Stomach (tissue), 8 donors: ENCODE measurements at regions not wholly inside any gene's neighbourhood (a gene's known extent, or its start where the extent isn't known, plus 50 kb on each side); places are given as distances from the start of the nearest gene placed in this dataset.

Experiments
- DNase-seq, 2 donors: peaks; one replicate each; pipeline versions ENCODE4 v3.0.0 to v3.0.0-alpha.2; 2013 to 2019
- H3K27ac ChIP-seq, 5 donors: fragments of 200-600 bp in 4 of 5; sonication (generic) in 4 of 5; one replicate each; pipeline ENCODE4 v1.5.1; 2013 to 2019; ENCODE audit warnings: mild to moderate bottlenecking in 1 of 5, moderate library complexity in 1 of 5
- H3K27me3 ChIP-seq, 3 donors: fragments of 200-600 bp; sonication (generic); one replicate each; pipeline ENCODE4 v1.5.1; 2017 to 2019; ENCODE audit warnings: mixed run types in 1 of 3
- H3K36me3 ChIP-seq, 4 donors: fragments of 200-600 bp; sonication (generic); 1 replicate in 3 of 4; 2 replicates in 1 of 4; pipeline ENCODE4 v1.5.1; 2016 to 2019
- H3K4me1 ChIP-seq, 4 donors: fragments of 200-600 bp; sonication (generic); one replicate each; pipeline ENCODE4 v1.5.1; 2016 to 2019
- H3K4me3 ChIP-seq, 4 donors: fragments of 200-600 bp; sonication (generic) in 3 of 4; one replicate each; pipeline ENCODE4 v1.5.1; 2016 to 2019; ENCODE audit warnings: mild to moderate bottlenecking in 1 of 4
- H3K9me3 ChIP-seq, 4 donors: fragments of 200-600 bp; sonication (generic); one replicate each; pipeline ENCODE4 v1.5.1; 2016 to 2019
- EP300 ChIP-seq: sonication (generic); formaldehyde crosslinking; IDR thresholded peaks from one replicate; pipeline ENCODE4 v1.6.1; 2017; ENCODE audit warnings: antibody characterized with exemption
- POLR2A ChIP-seq, 4 donors: fragments of 450-650 bp; IDR thresholded peaks; one replicate each; pipeline ENCODE4 v1.6.1; 2016; ENCODE audit warnings: antibody characterized with exemption in 4 of 4, control low read depth in 2 of 4, mild to moderate bottlenecking in 1 of 4, moderate library complexity in 1 of 4
- POLR2AphosphoS5 ChIP-seq, 3 donors: sonication (generic); formaldehyde crosslinking; IDR thresholded peaks; one replicate each; pipeline ENCODE4 v1.6.1; 2016; ENCODE audit warnings: antibody characterized with exemption in 3 of 3
- WGBS, 5 donors: extraction: QIAGEN DNeasy Blood & Tissue Kit in 3 of 5; methylation state at CpG; one replicate each; pipeline versions ENCODE4 v1.1.5 to v1.1.7; 2013 to 2018; 5-methylcytosine and 5-hydroxymethylcytosine counted together
- intact Hi-C: fragments of 100-400 bp; cut with DNase I; formaldehyde crosslinking; loops from one replicate; pipeline ENCODE4 v1.15.1; 2023; ENCODE audit warnings: low total_unique reads
- TF ChIP-seq, protein P1 (sequence below), 7 experiments: fragments of 450-650 bp in 4 of 7; fragments of 200-600 bp in 3 of 7; sonication (generic) in 3 of 7; IDR thresholded peaks; one replicate each; pipeline ENCODE4 v1.5.1; 2016 to 2019; ENCODE audit warnings: antibody characterized with exemption in 7 of 7, control low read depth in 2 of 7, mild to moderate bottlenecking in 1 of 7
- donor health status: healthy with polysubstance abuse.
- donor health status: Bipolar disorder and iron deficiency.
- donor health status: healthy.

DNA sequence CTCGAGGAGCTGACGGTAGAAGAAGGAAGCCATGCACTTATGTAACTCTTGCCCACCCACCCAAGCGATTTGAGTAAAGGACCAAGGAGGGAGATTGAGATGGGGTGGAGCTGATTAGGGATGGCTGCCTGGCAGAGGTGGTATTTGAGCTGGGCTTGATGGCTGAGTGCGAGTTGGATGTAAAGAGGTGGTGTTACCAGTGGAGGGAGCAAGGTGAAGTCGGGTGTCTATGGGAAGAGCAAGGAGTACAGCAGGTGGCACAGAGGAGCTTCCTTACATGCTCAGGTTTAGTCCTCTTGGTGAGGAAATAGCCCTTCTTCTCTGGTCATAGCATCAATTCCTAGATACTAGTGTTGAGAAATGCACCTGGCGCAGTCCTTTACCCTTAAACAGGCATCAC lies 294.2 kb upstream of the SKOR2 start:
- WGBS, 5 donors: 56 to 65% (median 62%) methylated on average over 6 of the region's 6 CpGs
- no peak for DNase-seq

DNA sequence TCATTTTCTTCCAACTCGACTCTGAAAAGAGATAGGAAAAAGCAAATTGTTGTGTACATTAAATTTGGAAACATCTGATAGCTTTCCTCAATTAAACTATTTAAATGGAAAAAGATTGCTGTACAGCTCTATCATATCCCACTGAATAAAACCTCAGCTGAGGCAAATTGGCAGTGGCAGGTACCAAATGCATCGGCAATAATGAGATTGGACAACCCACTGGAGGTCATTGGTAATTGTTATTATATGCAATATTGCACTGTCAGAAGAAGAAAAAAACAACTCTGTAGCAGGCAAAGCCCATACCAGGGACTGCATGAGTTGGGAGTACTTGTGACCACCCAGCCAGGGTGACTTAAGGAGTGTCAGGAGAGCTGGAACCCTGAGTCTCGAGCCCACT lies 291.6 kb upstream of the SKOR2 start:
- Histone ChIP-seq H3K36me3 (no peaks in the 10 kb centered on the region), H3K4me1 (no peaks in the 10 kb centered on the region), H3K9me3 (no peaks in the 10 kb centered on the region), H3K4me3 (no peak overlapping the region), H3K27me3 (no peaks in the 10 kb centered on the region), H3K27ac (no peak overlapping the region)
- DNase-seq: no peak
- WGBS, 5 donors: 74 to 82% (median 78%) methylated on average over 3 of the region's 3 CpGs
- TF ChIP-seq, protein P1, sequence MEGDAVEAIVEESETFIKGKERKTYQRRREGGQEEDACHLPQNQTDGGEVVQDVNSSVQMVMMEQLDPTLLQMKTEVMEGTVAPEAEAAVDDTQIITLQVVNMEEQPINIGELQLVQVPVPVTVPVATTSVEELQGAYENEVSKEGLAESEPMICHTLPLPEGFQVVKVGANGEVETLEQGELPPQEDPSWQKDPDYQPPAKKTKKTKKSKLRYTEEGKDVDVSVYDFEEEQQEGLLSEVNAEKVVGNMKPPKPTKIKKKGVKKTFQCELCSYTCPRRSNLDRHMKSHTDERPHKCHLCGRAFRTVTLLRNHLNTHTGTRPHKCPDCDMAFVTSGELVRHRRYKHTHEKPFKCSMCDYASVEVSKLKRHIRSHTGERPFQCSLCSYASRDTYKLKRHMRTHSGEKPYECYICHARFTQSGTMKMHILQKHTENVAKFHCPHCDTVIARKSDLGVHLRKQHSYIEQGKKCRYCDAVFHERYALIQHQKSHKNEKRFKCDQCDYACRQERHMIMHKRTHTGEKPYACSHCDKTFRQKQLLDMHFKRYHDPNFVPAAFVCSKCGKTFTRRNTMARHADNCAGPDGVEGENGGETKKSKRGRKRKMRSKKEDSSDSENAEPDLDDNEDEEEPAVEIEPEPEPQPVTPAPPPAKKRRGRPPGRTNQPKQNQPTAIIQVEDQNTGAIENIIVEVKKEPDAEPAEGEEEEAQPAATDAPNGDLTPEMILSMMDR (IDR thresholded peaks at IDR 0.05): no peak
- no peak for TF ChIP-seq POLR2AphosphoS5 (IDR thresholded peaks at IDR 0.05)
- no peak for TF ChIP-seq POLR2A (IDR thresholded peaks at IDR 0.05)
- TF ChIP-seq EP300: no peak
- intact Hi-C loops: no loop called here

More for the DNA sequence above, 294.2 kb upstream of the SKOR2 start:
- Histone ChIP-seq H3K36me3 (no peaks in the 10 kb centered on the region), H3K4me3 (no peak overlapping the region), H3K27ac (no peak overlapping the region), H3K27me3 (no peaks in the 10 kb centered on the region), H3K4me1 (no peaks in the 10 kb centered on the region), H3K9me3 (no peaks in the 10 kb centered on the region)
- TF ChIP-seq POLR2AphosphoS5 (IDR thresholded peaks at IDR 0.05) (no peak), EP300 (no peak), POLR2A (IDR thresholded peaks at IDR 0.05) (no peak)
- TF ChIP-seq, protein P1 (IDR thresholded peaks at IDR 0.05): no peak
- intact Hi-C loops: no loop called here

DNA sequence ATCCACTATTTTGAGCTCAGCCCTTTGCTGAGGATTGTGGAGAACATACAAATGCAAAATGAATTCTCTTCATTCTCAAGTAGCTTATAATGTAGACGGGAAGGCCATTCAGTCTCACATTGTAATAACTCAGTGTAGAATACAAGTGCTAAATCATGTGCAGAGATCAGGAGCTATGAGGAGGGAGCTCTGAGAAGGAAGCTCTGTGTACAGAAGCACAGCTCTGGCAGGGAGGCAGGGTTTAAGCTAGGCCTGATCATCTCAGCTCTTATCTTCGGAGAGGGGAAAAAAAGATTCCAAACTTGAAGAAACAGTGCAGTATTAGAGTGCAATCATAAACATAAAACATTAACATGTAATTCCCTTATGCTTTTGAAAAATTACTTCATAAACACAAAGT lies 291.1 kb upstream of the SKOR2 start:
- H3K4me3 ChIP-seq: no peak overlapping the region
- 49 to 65% (median 59%) methylated on average over 2 of the region's 2 CpGs for WGBS, 5 donors
- H3K27me3 ChIP-seq: no peaks in the 10 kb centered on the region
- H3K9me3 ChIP-seq: no peaks in the 10 kb centered on the region
- H3K36me3 ChIP-seq: no peaks in the 10 kb centered on the region
- no peak for DNase-seq
- intact Hi-C loops: no loop called here
- H3K27ac ChIP-seq: no peak overlapping the region
- TF ChIP-seq EP300 (no peak), POLR2AphosphoS5 (IDR thresholded peaks at IDR 0.05) (no peak), POLR2A (IDR thresholded peaks at IDR 0.05) (no peak)
- TF ChIP-seq, protein P1 (IDR thresholded peaks at IDR 0.05): no peak
- no peaks in the 10 kb centered on the region for H3K4me1 ChIP-seq

DNA sequence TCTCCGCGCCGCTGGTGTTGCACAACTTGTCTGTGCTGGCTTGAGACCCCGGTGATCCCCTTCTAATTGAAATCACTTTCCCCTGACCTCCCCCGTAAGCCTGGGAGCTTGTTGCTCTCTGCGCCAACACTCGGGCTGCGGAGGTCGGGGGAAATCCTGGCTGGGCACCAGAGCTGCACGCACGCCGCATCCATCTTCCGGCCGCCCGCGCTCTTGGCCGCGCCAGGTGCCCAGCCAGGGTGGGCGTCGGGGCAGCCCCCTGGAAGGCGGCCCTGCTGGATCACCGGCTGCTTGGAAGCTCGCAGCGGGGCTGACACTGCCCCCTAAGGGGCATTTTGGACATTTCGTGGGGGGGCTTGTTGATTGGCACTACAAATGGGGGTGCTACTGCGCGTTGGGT lies 280.3 kb upstream of the SKOR2 start:
- TF ChIP-seq POLR2AphosphoS5 (IDR thresholded peaks at IDR 0.05) (no peak), EP300 (no peak), POLR2A (IDR thresholded peaks at IDR 0.05) (no peak)
- TF ChIP-seq, protein P1 (IDR thresholded peaks at IDR 0.05): no peak
- peaks cover 0 to 27% (median 11%) of the 10 kb centered on the region in 3 donors for H3K27me3 ChIP-seq
- no peaks in the 10 kb centered on the region for H3K36me3 ChIP-seq
- no peaks in the 10 kb centered on the region for H3K9me3 ChIP-seq
- intact Hi-C loops: no loop called here
- no peak overlapping the region for H3K27ac ChIP-seq
- H3K4me3 ChIP-seq: no peak overlapping the region
- peaks cover 0 to 6% (median 2%) of the 10 kb centered on the region in 4 donors for H3K4me1 ChIP-seq
- DNase-seq: peak in 1 of 2 donors; percentile 25
- 6 to 17% (median 11%) methylated on average over 24 to 27 of the region's 27 CpGs for WGBS, 5 donors
